Natural killer cell (primary cell): ENCODE measurements at regions not wholly inside any gene's neighbourhood (a gene's known extent, or its start where the extent isn't known, plus 50 kb on each side); places are given as distances from the start of the nearest gene placed in this dataset.

Source experiments
- ATAC-seq, 3 donors: fragments of 150-1000 bp in 2 of 3; fragments of 200-7000 bp in 1 of 3; cut with Tn5 transposase; 1 replicate in 1 of 3; 2 replicates in 2 of 3; pipeline ENCODE4 v1.10.0; 2021; ENCODE audit warnings: mild to moderate bottlenecking in 2 of 3, moderate library complexity in 2 of 3
- DNase-seq, 2 donors: peaks; one replicate each; pipeline versions ENCODE4 v3.0.0 to v3.0.0-alpha.2; 2013 to 2021; ENCODE audit warnings: mixed read lengths in 1 of 2
- H3K27ac ChIP-seq: one replicate; pipeline ENCODE4 v1.5.1; 2013; ENCODE audit warnings: mild to moderate bottlenecking, low read length
- H3K27me3 ChIP-seq: one replicate; pipeline ENCODE4 v1.6.1; 2013; ENCODE audit warnings: low read length; ENCODE audit not compliant: control insufficient read depth, insufficient read depth
- H3K36me3 ChIP-seq: one replicate; pipeline ENCODE4 v1.6.1; 2013; ENCODE audit warnings: low read length; ENCODE audit not compliant: control insufficient read depth, insufficient read depth
- H3K4me1 ChIP-seq: one replicate; pipeline ENCODE4 v1.6.1; 2013; ENCODE audit warnings: low read length; ENCODE audit not compliant: control insufficient read depth, insufficient read depth
- H3K4me3 ChIP-seq: one replicate; pipeline ENCODE4 v1.5.1; 2013; ENCODE audit warnings: low read length
- H3K9me3 ChIP-seq: one replicate; pipeline ENCODE4 v1.6.1; 2013; ENCODE audit warnings: low read length; ENCODE audit not compliant: control insufficient read depth, insufficient read depth
- H3K27ac Mint-ChIP-seq, 2 donors: one replicate each; pipeline ENCODE4 v1.8.0; 2022; ENCODE audit warnings: mild to moderate bottlenecking in 2 of 2, mixed read lengths in 2 of 2, moderate library complexity in 1 of 2
- H3K27me3 Mint-ChIP-seq, 2 donors: one replicate each; pipeline ENCODE4 v1.8.0; 2022; ENCODE audit warnings: low read depth in 2 of 2, mixed read lengths in 2 of 2
- H3K36me3 Mint-ChIP-seq: one replicate; pipeline ENCODE4 v1.8.0; 2022; ENCODE audit warnings: mixed read lengths
- H3K4me1 Mint-ChIP-seq, 2 donors: one replicate each; pipeline ENCODE4 v1.8.0; 2022; ENCODE audit warnings: mixed read lengths in 2 of 2
- H3K4me3 Mint-ChIP-seq: one replicate; pipeline ENCODE4 v1.8.0; 2022; ENCODE audit warnings: mild to moderate bottlenecking, moderate library complexity, mixed read lengths
- H3K9me3 Mint-ChIP-seq, 2 donors: one replicate each; pipeline ENCODE4 v1.8.0; 2022; ENCODE audit warnings: mixed read lengths in 2 of 2
- CTCF ChIP-seq: fragments of 200-600 bp; IDR thresholded peaks from one replicate; pipeline ENCODE4 v1.8.0; 2022; ENCODE audit warnings: antibody characterized with exemption
- WGBS: methylation state at CpG from one replicate; pipeline ENCODE4 v1.1.7; 2013; ENCODE audit warnings: missing lambda C conversion rate; ENCODE audit not compliant: insufficient coverage; 5-methylcytosine and 5-hydroxymethylcytosine counted together
- intact Hi-C: fragments of 100-400 bp; cut with micrococcal nuclease; formaldehyde crosslinking; loops from one replicate; pipeline ENCODE4 v1.14.2; 2022

- peaks cover 0 to 2% of the 10 kb centered on the region in 2 donors for H3K27me3 Mint-ChIP-seq
- no peaks in the 10 kb centered on the region for H3K9me3 ChIP-seq
- no peak overlapping the region for H3K27ac ChIP-seq
- intact Hi-C loops = no loop called here
- TF ChIP-seq CTCF = no peak
- no peak overlapping the region for H3K4me3 ChIP-seq
- WGBS = 94% methylated on average over 6 of the region's 6 CpGs
- DNase-seq = no peak
- H3K4me3 Mint-ChIP-seq = no peak overlapping the region
- H3K36me3 Mint-ChIP-seq = no peaks in the 10 kb centered on the region
- no peaks in the 10 kb centered on the region for H3K9me3 Mint-ChIP-seq
- H3K4me1 ChIP-seq = no peaks in the 10 kb centered on the region
- peaks cover 3% of the 10 kb centered on the region for H3K27me3 ChIP-seq
- no peaks in the 10 kb centered on the region for H3K4me1 Mint-ChIP-seq
- no peak overlapping the region for H3K27ac Mint-ChIP-seq
- no peaks in the 10 kb centered on the region for H3K36me3 ChIP-seq
- ATAC-seq = no peak
These were observed 99.0 kb upstream of the RANBP6 start for GRCh38 chr9:6114424-6114823.

- ATAC-seq = no peak
- no peak overlapping the region for H3K4me3 Mint-ChIP-seq
- no peak overlapping the region for H3K27ac Mint-ChIP-seq
- Histone ChIP-seq H3K36me3 (no peaks in the 10 kb centered on the region), H3K4me3 (no peak overlapping the region), H3K27me3 (peaks cover 3% of the 10 kb centered on the region), H3K27ac (no peak overlapping the region), H3K4me1 (no peaks in the 10 kb centered on the region), H3K9me3 (no peaks in the 10 kb centered on the region)
- H3K36me3 Mint-ChIP-seq = no peaks in the 10 kb centered on the region
- no peaks in the 10 kb centered on the region for H3K4me1 Mint-ChIP-seq
- no peak for DNase-seq
- WGBS = 59% methylated on average over 6 of the region's 6 CpGs
- no peaks in the 10 kb centered on the region for H3K9me3 Mint-ChIP-seq
- TF ChIP-seq CTCF = no peak
- H3K27me3 Mint-ChIP-seq = peaks cover 0 to 2% of the 10 kb centered on the region in 2 donors
- intact Hi-C loops = no loop called here
These were observed 98.4 kb upstream of the RANBP6 start for GRCh38 chr9:6113819-6114218.

- TF ChIP-seq CTCF = no peak
- no peaks in the 10 kb centered on the region for H3K9me3 Mint-ChIP-seq
- no peak overlapping the region for H3K27ac Mint-ChIP-seq
- no peak overlapping the region for H3K4me3 Mint-ChIP-seq
- intact Hi-C loops = no loop called here
- WGBS = 91% methylated on average over 5 of the region's 5 CpGs
- DNase-seq (no peak), ATAC-seq (no peak)
- H3K36me3 ChIP-seq = no peaks in the 10 kb centered on the region
- no peaks in the 10 kb centered on the region for H3K27me3 ChIP-seq
- no peaks in the 10 kb centered on the region for H3K9me3 ChIP-seq
- no peak overlapping the region for H3K27ac ChIP-seq
- no peaks in the 10 kb centered on the region for H3K4me1 Mint-ChIP-seq
- no peaks in the 10 kb centered on the region for H3K36me3 Mint-ChIP-seq
- H3K27me3 Mint-ChIP-seq = peaks cover 0 to 2% of the 10 kb centered on the region in 2 donors
- no peak overlapping the region for H3K4me3 ChIP-seq
- no peaks in the 10 kb centered on the region for H3K4me1 ChIP-seq
These were observed 97.9 kb upstream of the RANBP6 start for GRCh38 chr9:6113312-6113711.

GRCh38 chr9:6109986-6110385 is 94.6 kb upstream of the RANBP6 start:
- no CpG with 5 or more reads among the region's 2 CpGs for WGBS
- intact Hi-C loops = no loop called here
- Mint-ChIP-seq H3K36me3 (no peaks in the 10 kb centered on the region), H3K4me3 (no peak overlapping the region), H3K9me3 (no peaks in the 10 kb centered on the region), H3K27ac (no peak overlapping the region), H3K27me3 (no peaks in the 10 kb centered on the region), H3K4me1 (no peaks in the 10 kb centered on the region)
- no peaks in the 10 kb centered on the region for H3K36me3 ChIP-seq
- TF ChIP-seq CTCF = no peak
- H3K9me3 ChIP-seq = no peaks in the 10 kb centered on the region
- DNase-seq (no peak), ATAC-seq (no peak)
- H3K27me3 ChIP-seq = no peaks in the 10 kb centered on the region
- no peak overlapping the region for H3K27ac ChIP-seq
- no peak overlapping the region for H3K4me3 ChIP-seq
- no peaks in the 10 kb centered on the region for H3K4me1 ChIP-seq
